Kidney (tissue), 13 donors: ENCODE measurements at regions not wholly inside any gene's neighbourhood (a gene's known extent, or its start where the extent isn't known, plus 50 kb on each side); places are given as distances from the start of the nearest gene placed in this dataset.

ENCODE experiments used
- DNase-seq, 5 donors: peaks; one replicate each; pipeline ENCODE4 v3.0.0-alpha.2; 2013 to 2020
- FAIRE-seq: peaks from 2 replicates; lab custom pipeline; 2012; peaks lifted over from hg19 to GRCh38; lab: Jason Lieb, UNC
- H3K27ac ChIP-seq, 2 donors: one replicate each; pipeline ENCODE4 v1.7.0; 2013; ENCODE audit warnings: low read depth in 2 of 2, low read length in 2 of 2, inconsistent platforms in 1 of 2
- H3K27me3 ChIP-seq: one replicate; pipeline ENCODE4 v1.7.1; 2013; ENCODE audit warnings: low read length, inconsistent platforms; ENCODE audit not compliant: control insufficient read depth, insufficient read depth
- H3K36me3 ChIP-seq, 3 donors: one replicate each; pipeline versions ENCODE4 v1.7.0 to v1.7.1; 2013; ENCODE audit warnings: low read length in 3 of 3, control low read depth in 1 of 3, inconsistent platforms in 1 of 3; ENCODE audit not compliant: insufficient read depth in 3 of 3, control insufficient read depth in 2 of 3
- H3K4me1 ChIP-seq, 3 donors: one replicate each; pipeline versions ENCODE4 v1.7.0 to v1.7.1; 2013; ENCODE audit warnings: low read length in 3 of 3, inconsistent platforms in 1 of 3, low read depth in 1 of 3; ENCODE audit not compliant: control insufficient read depth in 2 of 3, insufficient read depth in 2 of 3
- H3K4me3 ChIP-seq, 3 donors: one replicate each; pipeline versions ENCODE4 v1.7.0 to v1.8.1; 2013; ENCODE audit warnings: low read length in 3 of 3, control low read depth in 1 of 3, inconsistent platforms in 1 of 3
- H3K9ac ChIP-seq, 3 donors: one replicate each; pipeline versions ENCODE4 v1.7.0 to v1.7.1; 2013; ENCODE audit warnings: low read length in 3 of 3, control low read depth in 1 of 3, inconsistent platforms in 1 of 3
- H3K9me3 ChIP-seq, 3 donors: one replicate each; pipeline versions ENCODE4 v1.7.0 to v1.7.1; 2013; ENCODE audit warnings: low read length in 3 of 3, control low read depth in 1 of 3, inconsistent platforms in 1 of 3; ENCODE audit not compliant: control insufficient read depth in 2 of 3, insufficient read depth in 1 of 3
- CTCF ChIP-seq: IDR thresholded peaks from 3 replicates; pipeline ENCODE4 v1.5.1; 2012; ENCODE audit warnings: mild to moderate bottlenecking, moderate library complexity, borderline replicate concordance; ENCODE audit not compliant: insufficient read depth; ENCODE audit errors: extremely low read depth
- intact Hi-C: fragments of 100-400 bp; cut with DNase I; formaldehyde crosslinking; loops from one replicate; pipeline ENCODE4 v1.11.1; 2022
- donor health status: control.
- donor health status: control.
- donor health status: control.
- donor health status: control.
- donor health status: control.
- donor health status: DM: yes; HTN: yes; CAD: no.
- donor health status: Normal renal cell carcinoma (clear cell type).

- H3K4me3 ChIP-seq, result no peak overlapping the region
- intact Hi-C loops, result no loop called here
- TF ChIP-seq CTCF, result no peak
- no peak overlapping the region for H3K9ac ChIP-seq
- DNase-seq (peak in 2 of 5 donors; percentile 7 to 38), FAIRE-seq (no peak)
- peaks cover 0 to 3% (median under 1%) of the 10 kb centered on the region in 3 donors for H3K4me1 ChIP-seq
- H3K27ac ChIP-seq, result no peak overlapping the region
- H3K36me3 ChIP-seq, result no peaks in the 10 kb centered on the region
- H3K9me3 ChIP-seq, result no peaks in the 10 kb centered on the region
- H3K27me3 ChIP-seq, result no peaks in the 10 kb centered on the region
Observed at GRCh38 chr20:58577139-58577806, 62.1 kb upstream of the APCDD1L start.

GRCh38 chr20:58576603-58576970 lies 61.4 kb upstream of the APCDD1L start:
- no peaks in the 10 kb centered on the region for H3K27me3 ChIP-seq
- peaks cover 2 to 6% (median 6%) of the 10 kb centered on the region in 3 donors for H3K4me1 ChIP-seq
- H3K9me3 ChIP-seq, result no peaks in the 10 kb centered on the region
- no peak for TF ChIP-seq CTCF
- H3K4me3 ChIP-seq, result no peak overlapping the region
- DNase-seq (peak in 1 of 5 donors; percentile 44), FAIRE-seq (no peak)
- H3K27ac ChIP-seq, result no peak overlapping the region
- H3K36me3 ChIP-seq, result no peaks in the 10 kb centered on the region
- H3K9ac ChIP-seq, result no peak overlapping the region
- intact Hi-C loops, result no loop called here

GRCh38 chr20:58575776-58576602 lies 60.8 kb upstream of the APCDD1L start:
- peak in 4 of 5 donors; percentile 65 to 83 (median 71) for DNase-seq
- TF ChIP-seq CTCF, result no peak
- intact Hi-C loops, result no loop called here

More at GRCh38 chr20:58575776-58576602, 60.8 kb upstream of the APCDD1L start:
- Histone ChIP-seq H3K9me3 (no peaks in the 10 kb centered on the region), H3K9ac (no peak overlapping the region), H3K27me3 (no peaks in the 10 kb centered on the region), H3K4me1 (peaks cover 2 to 11% (median 6%) of the 10 kb centered on the region in 3 donors), H3K4me3 (no peak overlapping the region), H3K36me3 (no peaks in the 10 kb centered on the region), H3K27ac (no peak overlapping the region)
- FAIRE-seq, result no peak
